SK-N-MC (cell line): ENCODE measurements at regions not wholly inside any gene's neighbourhood (a gene's known extent, or its start where the extent isn't known, plus 50 kb on each side); places are given as distances from the start of the nearest gene placed in this dataset.

Source experiments
- EZH2 ChIP-seq: fragments of 200-600 bp; sonication (generic); IDR thresholded peaks from one replicate; pipeline ENCODE4 v1.6.1; 2017; ENCODE audit warnings: antibody characterized with exemption
- FOXP2 ChIP-seq: optimal IDR thresholded peaks from 2 replicates; pipeline ENCODE3; 2011; ENCODE audit warnings: mild to moderate bottlenecking, moderate library complexity; ENCODE audit not compliant: insufficient read depth; ENCODE audit errors: extremely low read length, control extremely low read depth

DNA sequence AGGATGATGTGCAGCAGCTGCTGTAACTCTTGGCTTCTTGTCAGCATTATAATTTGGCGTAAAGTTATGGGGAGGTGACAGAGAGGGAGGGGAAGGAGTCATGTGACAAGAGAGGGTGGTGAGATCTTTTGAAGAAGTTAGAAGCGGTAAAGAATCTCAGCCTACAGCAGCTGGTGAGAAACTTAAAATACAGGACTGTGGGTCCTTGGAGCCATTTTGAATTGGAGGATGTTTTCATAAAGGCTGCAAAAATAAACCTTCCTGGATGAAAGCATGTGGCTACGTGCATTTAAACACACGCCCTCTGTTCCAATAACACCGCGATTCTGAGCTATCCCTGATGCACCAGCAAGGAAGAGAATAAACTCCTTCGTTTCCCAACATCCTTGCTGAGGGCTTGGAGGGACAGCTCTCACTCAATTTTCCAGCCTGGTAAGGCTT lies 133.7 kb downstream of the TMEM30B start:
- TF ChIP-seq EZH2, result no peak
- no peak for TF ChIP-seq FOXP2
